NOMO-1 treated with DMSO at 0.1 percent for 48 hours (cell line): ENCODE measurements at regions not wholly inside any gene's neighbourhood (a gene's known extent, or its start where the extent isn't known, plus 50 kb on each side); places are given as distances from the start of the nearest gene placed in this dataset.
A peak's percentile ranks its signal among the peaks of the same experiment; 100 is the strongest.

Experiments used
- DNase-seq: peaks from one replicate; lab custom pipeline; 2025; ENCODE audit not compliant: unreplicated experiment; lab: John Stamatoyannopoulos, UW

GRCh38 chr9:107914151-107914550 is 424.6 kb upstream of the KLF4 start:
- DNase-seq: peak; percentile 26

DNA sequence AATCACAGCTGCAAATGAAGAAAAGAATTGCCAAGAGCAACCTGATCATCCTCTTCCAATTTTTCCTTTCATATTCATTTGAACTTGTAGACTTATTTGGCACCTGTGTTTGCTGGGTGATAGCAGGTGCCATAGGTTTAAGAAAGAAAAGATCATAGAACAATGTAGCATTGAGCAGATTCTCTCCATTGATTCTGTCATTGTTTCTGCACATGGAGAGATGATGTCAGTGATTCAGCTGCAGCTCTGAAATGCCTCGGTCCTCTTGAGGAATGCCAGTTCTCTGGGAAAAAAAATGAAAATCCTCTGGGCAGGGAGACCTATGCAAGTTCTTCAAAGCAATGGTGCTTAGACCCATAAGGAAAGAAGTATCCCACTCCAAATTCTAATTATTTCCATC is 418.1 kb upstream of the KLF4 start:
- DNase-seq: no peak

DNA sequence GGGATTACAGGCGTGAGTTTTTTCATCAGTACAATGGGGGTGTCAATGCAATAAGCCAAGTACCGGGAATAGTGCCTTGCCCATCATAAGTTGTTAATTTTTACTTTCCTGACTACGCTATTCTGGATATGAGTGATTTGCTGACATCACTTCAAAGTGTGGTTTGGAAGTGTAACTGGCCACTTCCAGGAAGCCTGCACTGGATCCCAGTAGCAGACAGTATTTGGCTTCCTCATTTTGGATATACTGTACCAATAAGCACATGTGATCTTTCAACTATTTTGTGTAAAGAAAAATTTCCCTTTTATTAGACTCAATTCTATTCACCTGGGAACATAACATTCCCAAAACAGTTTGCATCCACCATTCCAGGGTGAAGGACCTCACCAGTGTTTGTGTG is 417.7 kb upstream of the KLF4 start:
- no peak for DNase-seq

- no peak for DNase-seq
Measured at GRCh38 chr9:107906074-107906473, 416.5 kb upstream of the KLF4 start.

GRCh38 chr9:107905308-107906020 is 415.9 kb upstream of the KLF4 start:
- DNase-seq: no peak

- DNase-seq: no peak
Measured at GRCh38 chr9:107899961-107900330, 410.4 kb upstream of the KLF4 start.

DNA sequence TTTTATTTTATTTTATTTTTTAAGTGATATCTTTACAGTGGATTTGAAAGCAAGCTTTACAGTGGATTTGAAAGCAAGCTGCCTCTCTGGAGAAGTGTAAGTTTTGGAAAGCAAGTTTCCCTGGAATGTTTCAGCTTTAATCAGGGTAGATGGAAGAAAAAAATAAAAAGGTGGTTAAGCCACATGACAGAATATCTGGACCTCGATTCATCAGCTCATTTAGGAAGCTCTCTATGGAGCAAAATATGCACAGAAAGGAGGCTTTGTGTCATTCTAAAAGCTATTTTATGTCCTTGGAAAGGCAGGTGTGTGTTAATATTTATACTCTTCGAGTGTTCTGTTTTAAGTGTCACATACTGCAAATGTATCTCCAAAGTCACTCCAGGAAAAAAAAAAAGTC is 409.2 kb upstream of the KLF4 start:
- no peak for DNase-seq

DNA sequence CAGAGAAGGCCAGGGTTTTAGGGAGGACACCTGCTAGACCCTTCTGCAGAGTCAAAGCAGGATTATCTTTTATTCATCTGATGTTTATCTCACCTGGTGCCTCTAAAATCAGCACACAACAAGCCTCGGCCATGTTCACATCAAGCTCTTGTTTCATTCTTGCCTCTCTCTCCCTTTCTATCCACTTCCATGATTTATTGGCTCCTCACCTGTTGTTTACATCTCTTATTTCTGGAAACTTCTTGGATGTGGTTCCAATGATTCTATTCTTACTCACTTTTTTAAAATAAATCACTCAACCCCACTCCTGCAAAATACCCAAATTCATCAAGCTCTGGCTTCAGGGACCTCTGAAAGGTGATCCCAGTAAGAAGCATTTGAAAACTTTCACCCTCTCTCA is 407.0 kb upstream of the KLF4 start:
- DNase-seq: no peak

GRCh38 chr9:107895501-107896001 is 406.0 kb upstream of the KLF4 start:
- DNase-seq: no peak

GRCh38 chr9:107894572-107895261 is 405.1 kb upstream of the KLF4 start:
- DNase-seq: no peak

DNA sequence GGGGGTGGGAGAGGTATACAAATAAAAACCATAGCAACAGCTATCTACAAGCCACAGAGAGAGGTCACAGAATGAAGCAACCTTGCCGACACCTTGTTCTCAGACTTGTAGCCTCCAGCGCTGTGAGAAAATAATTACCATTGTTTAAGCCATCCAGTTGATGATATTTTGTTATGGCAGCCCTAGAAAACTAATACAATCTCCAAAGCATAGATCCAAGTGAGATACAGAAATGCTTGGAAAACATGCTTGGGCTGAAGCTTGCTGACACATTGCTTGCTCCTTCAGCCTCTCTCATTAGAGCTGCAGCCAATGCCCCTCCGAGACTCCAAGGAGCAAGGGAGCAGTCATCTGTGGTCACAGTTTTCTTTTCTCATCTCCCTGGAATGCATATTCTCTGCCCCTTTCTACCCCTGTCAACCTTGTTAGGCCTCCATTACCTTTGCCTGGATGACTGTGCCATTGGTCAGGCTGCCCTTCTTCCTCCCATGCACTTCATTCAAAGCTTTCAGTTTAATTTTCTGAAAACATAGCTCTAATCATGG is 401.4 kb upstream of the KLF4 start:
- no peak for DNase-seq

GRCh38 chr9:107888773-107889227 is 399.2 kb upstream of the KLF4 start:
- DNase-seq: no peak

- DNase-seq: no peak
Measured at GRCh38 chr9:107886826-107887225, 397.3 kb upstream of the KLF4 start.

- peak; percentile 60 for DNase-seq
Measured at GRCh38 chr9:107883496-107884124, 394.0 kb upstream of the KLF4 start.

DNA sequence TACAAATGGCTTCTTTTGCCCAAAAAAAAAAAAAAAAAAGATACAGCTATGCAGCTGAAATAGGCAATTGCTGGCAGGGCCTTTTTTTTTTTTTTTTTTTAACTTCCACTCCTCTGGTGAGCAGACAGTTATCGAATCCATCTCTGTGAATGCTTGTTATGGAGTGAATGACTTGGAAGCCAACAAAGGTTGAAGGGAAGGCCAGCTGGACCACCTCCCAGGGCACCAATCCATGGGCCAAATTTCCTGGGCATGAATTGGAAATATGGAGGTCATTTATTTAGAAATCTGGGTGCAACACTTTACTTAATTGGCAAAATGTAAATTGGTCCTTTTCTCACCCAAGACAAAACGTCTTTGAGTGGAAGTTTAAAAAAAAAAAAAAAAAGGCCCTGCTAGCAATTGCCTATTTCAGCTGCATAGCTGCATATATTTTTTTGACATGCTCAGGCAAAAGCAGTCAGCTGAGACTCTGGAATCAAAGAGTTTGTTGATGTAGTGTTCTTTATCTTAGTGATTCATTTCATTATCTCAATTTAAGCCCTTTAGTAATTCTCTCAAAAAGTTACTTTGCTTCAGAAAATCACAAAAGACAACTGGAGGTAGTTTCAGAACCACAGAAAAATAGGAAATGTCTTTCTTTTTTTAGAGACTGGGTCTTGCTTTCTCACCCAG is 392.2 kb upstream of the KLF4 start:
- no peak for DNase-seq

DNA sequence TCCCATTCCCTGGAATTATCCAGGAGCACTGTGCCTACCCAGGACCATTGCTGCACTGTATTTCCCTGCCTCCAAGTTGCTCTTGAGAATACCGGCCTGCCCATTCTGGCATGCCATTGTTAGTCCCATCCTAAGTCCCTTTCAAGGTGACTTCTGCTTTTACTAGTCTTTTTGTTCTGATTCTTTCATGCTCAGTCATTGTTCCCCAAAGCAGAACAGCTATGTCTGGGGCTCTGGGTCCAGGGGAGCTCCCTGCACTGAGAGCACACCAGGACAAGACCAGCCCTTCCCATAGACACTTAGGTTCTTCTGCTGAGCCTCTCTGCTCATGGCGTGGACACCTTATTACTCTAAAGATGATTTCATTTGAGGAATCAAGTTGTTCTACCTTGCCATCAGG is 388.9 kb upstream of the KLF4 start:
- peak; percentile 43 for DNase-seq

DNA sequence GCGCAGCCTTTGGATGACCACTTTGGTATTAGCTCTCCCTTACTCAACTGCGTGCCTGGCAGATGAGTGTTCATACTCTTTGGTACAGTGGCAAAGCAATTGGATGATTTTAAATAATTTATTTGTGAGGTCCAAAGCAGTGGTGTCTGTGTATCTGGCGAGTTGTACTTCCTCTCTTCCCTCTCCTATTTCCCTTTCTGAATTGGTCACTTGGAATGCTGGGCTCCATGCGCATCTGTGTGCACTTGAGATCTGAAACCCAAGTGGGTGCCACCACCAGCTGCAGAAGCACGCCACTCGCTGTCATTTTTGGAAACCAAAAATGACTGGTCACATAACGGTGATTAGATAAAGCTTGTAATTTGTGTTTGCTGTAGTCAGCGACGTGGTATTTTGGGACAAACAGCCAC is 386.0 kb upstream of the KLF4 start:
- no peak for DNase-seq

DNA sequence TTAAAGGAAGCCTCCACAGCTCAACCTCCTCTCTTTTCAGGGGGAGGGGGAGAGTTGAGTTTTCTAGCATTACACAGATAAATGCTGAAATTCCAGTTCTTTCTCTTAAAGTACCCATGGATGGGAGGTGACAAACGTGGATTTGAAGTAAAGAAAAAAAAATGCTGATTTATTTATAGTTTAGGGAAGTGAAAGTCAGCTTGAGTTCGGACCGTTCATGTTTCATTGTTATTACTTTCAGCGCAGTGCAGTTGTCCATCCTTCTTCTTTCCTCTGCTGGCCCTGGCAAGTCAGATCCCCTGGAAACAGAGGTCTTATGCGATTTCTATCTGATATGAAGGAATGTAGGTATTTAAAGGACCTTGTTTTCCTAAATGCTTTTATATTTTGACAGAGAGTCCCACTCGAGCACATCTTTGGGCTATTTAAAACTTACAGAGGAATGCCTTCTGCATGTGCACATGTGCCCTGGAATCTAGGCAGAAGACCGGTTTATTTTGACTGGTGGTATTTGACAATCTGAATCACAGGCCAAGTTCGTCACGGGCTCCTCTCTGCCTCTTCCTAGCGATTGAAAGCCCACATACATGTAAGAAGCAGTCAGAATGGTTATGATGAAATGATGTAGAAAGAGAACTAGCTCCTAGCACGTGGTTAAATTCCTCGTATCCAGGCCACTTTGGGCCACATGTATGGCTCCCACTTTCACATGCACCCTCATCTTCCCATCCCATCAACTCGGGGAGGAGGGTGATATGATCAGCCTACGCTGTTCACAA is 385.2 kb upstream of the KLF4 start:
- DNase-seq: peak; percentile 85

DNA sequence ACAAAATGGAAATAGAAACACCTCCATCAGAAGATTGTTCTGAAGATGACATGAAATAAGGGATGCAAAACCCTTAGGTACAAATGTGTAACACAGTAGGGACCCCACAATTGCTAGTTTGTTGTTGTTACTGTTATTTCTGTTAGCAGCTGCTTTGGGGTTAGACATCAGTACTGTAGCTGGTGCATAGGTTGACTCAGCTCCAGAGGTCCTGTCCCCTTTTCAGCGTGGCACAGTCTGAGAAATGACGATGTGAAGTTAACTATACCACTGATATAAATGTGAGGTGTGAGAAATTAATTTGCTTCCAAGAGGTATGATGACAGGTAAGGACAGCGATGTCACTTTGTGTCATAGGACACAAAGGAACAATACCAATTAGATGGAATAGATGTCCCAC is 384.6 kb upstream of the KLF4 start:
- no peak for DNase-seq

GRCh38 chr9:107872457-107873192 is 383.1 kb upstream of the KLF4 start:
- DNase-seq: no peak
